Heart left ventricle (tissue), 13 donors: ENCODE measurements at regions not wholly inside any gene's neighbourhood (a gene's known extent, or its start where the extent isn't known, plus 50 kb on each side); places are given as distances from the start of the nearest gene placed in this dataset.
A peak's percentile ranks its signal among the peaks of the same experiment; 100 is the strongest.

Experiments used
- CTCF ChIP-seq, 12 donors: fragments of 200-600 bp; sonication (generic) in 4 of 12; IDR thresholded peaks; one replicate each; pipeline versions ENCODE4 v1.5.0 to v1.8.0; 2018 to 2022; ENCODE audit warnings: antibody characterized with exemption in 12 of 12, mild to moderate bottlenecking in 5 of 12
- POLR2A ChIP-seq, 2 donors: fragments of 450-650 bp; IDR thresholded peaks; one replicate each; pipeline ENCODE4 v1.6.1; 2017; ENCODE audit warnings: antibody characterized with exemption in 2 of 2, mild to moderate bottlenecking in 2 of 2, moderate library complexity in 2 of 2
- donor health status: ischemic (EF 13 %, LVEDD 7.1; RV severe dilation, severe dysfunction).
- donor health status: DM: no; HTN: yes; CAD: no.
- donor health status: DM: no; HTN: no; CAD: no.
- donor health status: ischemic (EF 25% LVEDD 6.9; RV normal size, moderate dysfunction).
- donor health status: ischemic (EF 25% LVEDD 5.7; RV mildly dilated, moderate dysfunction).
- donor health status: ischemic (EF 35%, LVEDD 5.7; RV mildly dilated, moderate dysfunction).
- donor health status: nonischemic (EF 11% LVEDD 7.7; RV severe dilation, severe dysfunction).
- donor health status: DM: yes; HTN: yes; CAD: no.
- donor health status: PGD.
- donor health status: ischemic (EF 29% LVEDD 5.4; RV normal size, mild dysfunction).
- donor health status: nonischemic (EF 23%, LVEDD 6.1; RV moderate dilation, normal function).

DNA sequence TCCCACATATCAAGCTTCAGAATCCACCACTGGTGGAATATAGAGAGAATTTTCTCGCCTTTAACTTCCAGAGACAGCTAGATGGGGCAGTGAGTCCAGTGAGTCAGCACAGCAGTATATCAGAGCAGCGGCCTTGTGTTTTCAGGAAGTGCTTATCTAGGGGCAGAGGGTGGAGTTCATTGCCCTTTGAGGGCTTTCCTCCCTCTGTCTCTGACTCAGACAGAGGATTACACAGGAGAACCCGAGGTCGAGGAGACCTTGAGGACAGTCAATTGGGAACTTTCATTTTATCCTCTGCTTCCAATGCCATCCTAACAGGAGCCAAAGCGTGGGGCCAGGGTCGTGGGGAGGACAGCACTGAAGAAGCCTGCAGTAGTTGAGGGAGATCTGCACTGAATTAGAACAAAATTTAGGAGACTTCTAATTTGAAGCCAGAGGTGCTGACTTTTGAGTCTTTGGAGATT is 109.6 kb upstream of the UMPS start:
- TF ChIP-seq CTCF (IDR thresholded peaks at IDR 0.05), result peak in 2 of 12 donors; percentile 15 to 28
- TF ChIP-seq POLR2A (IDR thresholded peaks at IDR 0.05), result no peak
